GM18861 (cell line): ENCODE measurements at regions not wholly inside any gene's neighbourhood (a gene's known extent, or its start where the extent isn't known, plus 50 kb on each side); places are given as distances from the start of the nearest gene placed in this dataset.

Source experiments
- ATAC-seq: cut with Tn5 transposase; IDR thresholded peaks from one replicate; pipeline ENCODE4 v1.9.1; 2021; ENCODE audit not compliant: unreplicated experiment

GRCh38 chr12:84294246-84294645, 618.4 kb downstream of the SLC6A15 start:
- no peak for ATAC-seq

- no peak for ATAC-seq
These were observed 622.4 kb downstream of the SLC6A15 start for GRCh38 chr12:84290168-84290567.

- ATAC-seq: no peak
These were observed 634.6 kb downstream of the SLC6A15 start for GRCh38 chr12:84277986-84278385.

GRCh38 chr12:84276215-84276614, 636.4 kb downstream of the SLC6A15 start:
- ATAC-seq: no peak

- ATAC-seq: no peak
These were observed 640.3 kb downstream of the SLC6A15 start for GRCh38 chr12:84272324-84272723.

- no peak for ATAC-seq
These were observed 642.0 kb downstream of the SLC6A15 start for GRCh38 chr12:84270470-84271140.

GRCh38 chr12:84247931-84248330, 664.7 kb downstream of the SLC6A15 start:
- no peak for ATAC-seq

GRCh38 chr12:84243686-84244085, 668.9 kb downstream of the SLC6A15 start:
- ATAC-seq: no peak

- ATAC-seq: no peak
These were observed 689.8 kb downstream of the SLC6A15 start for GRCh38 chr12:84222841-84223240.

- ATAC-seq: no peak
These were observed 694.2 kb downstream of the SLC6A15 start for GRCh38 chr12:84218406-84218805.

- ATAC-seq: no peak
These were observed 710.6 kb downstream of the SLC6A15 start for GRCh38 chr12:84201976-84202375.

GRCh38 chr12:84198294-84198946, 714.2 kb downstream of the SLC6A15 start:
- no peak for ATAC-seq

GRCh38 chr12:84191779-84192178, 720.8 kb downstream of the SLC6A15 start:
- ATAC-seq: no peak

- ATAC-seq: no peak
These were observed 726.2 kb downstream of the SLC6A15 start for GRCh38 chr12:84186433-84186832.

GRCh38 chr12:84183576-84183975, 729.0 kb downstream of the SLC6A15 start:
- no peak for ATAC-seq

- no peak for ATAC-seq
These were observed 738.5 kb downstream of the SLC6A15 start for GRCh38 chr12:84174115-84174514.

- no peak for ATAC-seq
These were observed 739.7 kb downstream of the SLC6A15 start for GRCh38 chr12:84172823-84173424.

- no peak for ATAC-seq
These were observed 745.8 kb downstream of the SLC6A15 start for GRCh38 chr12:84166812-84167211.

GRCh38 chr12:84165998-84166571, 746.5 kb downstream of the SLC6A15 start:
- ATAC-seq: no peak

- no peak for ATAC-seq
These were observed 751.3 kb downstream of the SLC6A15 start for GRCh38 chr12:84161296-84161695.

- ATAC-seq: no peak
These were observed 753.3 kb downstream of the SLC6A15 start for GRCh38 chr12:84159260-84159659.

GRCh38 chr12:84157170-84157569, 755.4 kb downstream of the SLC6A15 start:
- no peak for ATAC-seq
